IMR-90 (cell line): ENCODE measurements at regions not wholly inside any gene's neighbourhood (a gene's known extent, or its start where the extent isn't known, plus 50 kb on each side); places are given as distances from the start of the nearest gene placed in this dataset.

ENCODE experiments used
- ATAC-seq: fragments of 200-7000 bp; cut with Tn5 transposase; 2 replicates; pipeline ENCODE4 v1.9.1; 2020; ENCODE audit warnings: low read depth, mild to moderate bottlenecking, moderate library complexity
- BruUV-seq: library from RNA; stranded (reverse); fragments of 400-500 nt; replicated peaks from 2 replicates; lab custom pipeline; 2021; lab: Mats Ljungman, UMichigan
- CTCF ChIA-PET: fragments of 300-600 bp; formaldehyde crosslinking; extraction: SDS; loops from one replicate; lab custom pipeline; 2021; ENCODE audit warnings: antibody characterized with exemption; lab: Yijun Ruan, JAX
- POLR2A ChIA-PET: fragments of 300-600 bp; sonication (Branson Sonifier 250); formaldehyde crosslinking; loops from one replicate; lab custom pipeline; 2022; ENCODE audit warnings: antibody characterized with exemption; ENCODE audit not compliant: unreplicated experiment; lab: Charles Lee
- DNase-seq: peaks from one replicate; pipeline ENCODE4 v3.0.0; 2013
- H2AFZ ChIP-seq: replicated peaks from 2 replicates; pipeline ENCODE3; 2013; ENCODE audit warnings: low read length, mild to moderate bottlenecking; ENCODE audit not compliant: poor library complexity
- H2AK5ac ChIP-seq: 2 replicates; pipeline ENCODE4 v1.6.1; 2013; ENCODE audit warnings: low read depth, low read length, inconsistent platforms
- H2AK9ac ChIP-seq: replicated peaks from 2 replicates; pipeline ENCODE3; 2013; ENCODE audit warnings: mild to moderate bottlenecking, low read depth, low read length, moderate library complexity; ENCODE audit not compliant: poor library complexity
- H2BK120ac ChIP-seq: 2 replicates; pipeline ENCODE4 v1.6.1; 2013; ENCODE audit warnings: low read depth, low read length, inconsistent platforms
- H2BK15ac ChIP-seq: 3 replicates; pipeline ENCODE4 v1.6.1; 2013; ENCODE audit warnings: low read depth, low read length, inconsistent platforms
- H2BK20ac ChIP-seq: 2 replicates; pipeline ENCODE4 v1.6.1; 2013; ENCODE audit warnings: low read depth, mild to moderate bottlenecking, inconsistent platforms, low read length, moderate library complexity
- H2BK5ac ChIP-seq: 2 replicates; pipeline ENCODE4 v1.6.1; 2013; ENCODE audit warnings: mild to moderate bottlenecking, low read depth, low read length, inconsistent platforms; ENCODE audit not compliant: poor library complexity, severe bottlenecking
- H3K14ac ChIP-seq: replicated peaks from 2 replicates; pipeline ENCODE4 v1.6.1; 2013; ENCODE audit warnings: low read depth, low read length, inconsistent platforms
- H3K18ac ChIP-seq: 2 replicates; pipeline ENCODE4 v1.6.1; 2013; ENCODE audit warnings: low read depth, low read length, control low read depth
- H3K23ac ChIP-seq: 2 replicates; pipeline ENCODE4 v1.6.1; 2013; ENCODE audit warnings: low read depth, low read length, inconsistent platforms
- H3K27ac ChIP-seq: 2 replicates; pipeline ENCODE4 v1.5.1; 2013; ENCODE audit warnings: mild to moderate bottlenecking, control low read depth, low read length; ENCODE audit not compliant: insufficient read depth
- H3K27me3 ChIP-seq: 2 replicates; pipeline ENCODE4 v1.6.1; 2013; ENCODE audit warnings: low read length; ENCODE audit not compliant: control insufficient read depth, insufficient read depth
- H3K36me3 ChIP-seq: 2 replicates; pipeline ENCODE4 v1.6.1; 2013; ENCODE audit warnings: low read length, mixed read lengths; ENCODE audit not compliant: control insufficient read depth, insufficient read depth
- H3K4ac ChIP-seq: 2 replicates; pipeline ENCODE4 v1.6.1; 2013; ENCODE audit warnings: low read depth, low read length, inconsistent platforms
- H3K4me1 ChIP-seq: 2 replicates; pipeline ENCODE4 v1.6.1; 2013; ENCODE audit warnings: low read length, mixed read lengths; ENCODE audit not compliant: control insufficient read depth, insufficient read depth
- H3K4me2 ChIP-seq: 2 replicates; pipeline ENCODE4 v1.6.1; 2013; ENCODE audit warnings: low read depth, mild to moderate bottlenecking, control low read depth, low read length, moderate library complexity
- H3K4me3 ChIP-seq: 2 replicates; pipeline ENCODE4 v1.5.1; 2013; ENCODE audit warnings: low read depth, mild to moderate bottlenecking, control low read depth, low read length, moderate library complexity; ENCODE audit not compliant: insufficient read depth
- H3K56ac ChIP-seq: 2 replicates; pipeline ENCODE4 v1.6.1; 2013; ENCODE audit warnings: low read length, inconsistent platforms; ENCODE audit not compliant: insufficient read depth; ENCODE audit errors: extremely low read depth
- H3K79me1 ChIP-seq, 2 experiments: 2 replicates each; pipeline ENCODE4 v1.6.1; 2013; ENCODE audit warnings: low read length in 2 of 2, inconsistent platforms in 1 of 2, low read depth in 1 of 2
- H3K9ac ChIP-seq: 2 replicates; pipeline ENCODE4 v1.6.1; 2013; ENCODE audit warnings: low read depth, low read length, control low read depth
- H3K9me1 ChIP-seq: 2 replicates; pipeline ENCODE4 v1.6.1; 2013; ENCODE audit warnings: low read length, inconsistent platforms; ENCODE audit not compliant: insufficient read depth
- H3K9me3 ChIP-seq: 2 replicates; pipeline ENCODE4 v1.6.1; 2013; ENCODE audit warnings: low read length; ENCODE audit not compliant: control insufficient read depth, insufficient read depth
- H4K20me1 ChIP-seq: 2 replicates; pipeline ENCODE4 v1.6.1; 2013; ENCODE audit warnings: low read length, inconsistent platforms; ENCODE audit not compliant: insufficient read depth
- H4K5ac ChIP-seq: 2 replicates; pipeline ENCODE4 v1.6.1; 2013; ENCODE audit warnings: mild to moderate bottlenecking, low read depth, low read length, control low read depth
- H4K8ac ChIP-seq, 2 experiments: 2 replicates each; pipeline ENCODE4 v1.6.1; 2013; ENCODE audit warnings: low read depth in 2 of 2, low read length in 2 of 2, control low read depth in 1 of 2, inconsistent platforms in 1 of 2
- H4K91ac ChIP-seq: 2 replicates; pipeline ENCODE4 v1.6.1; 2013; ENCODE audit warnings: low read depth, low read length, inconsistent platforms; ENCODE audit not compliant: insufficient read depth
- MAFK ChIP-seq: IDR thresholded peaks from 2 replicates; pipeline ENCODE4 v1.6.1; 2012; ENCODE audit warnings: low read depth, low read length, improper control_type of control experiment
- POLR2A ChIP-seq: IDR thresholded peaks from 2 replicates; pipeline ENCODE4 v1.6.1; 2012; ENCODE audit warnings: mild to moderate bottlenecking, low read depth, low read length
- RAD21 ChIP-seq: IDR thresholded peaks from 2 replicates; pipeline ENCODE4 v1.6.1; 2012; ENCODE audit warnings: low read length, improper control_type of control experiment
- RCOR1 ChIP-seq: IDR thresholded peaks from 2 replicates; pipeline ENCODE4 v1.6.1; 2012; ENCODE audit warnings: mild to moderate bottlenecking, low read length, improper control_type of control experiment; ENCODE audit not compliant: insufficient replicate concordance
- SMC3 ChIP-seq: fragments of 150-350 bp; IDR thresholded peaks from 2 replicates; pipeline ENCODE4 v1.6.1; 2016; ENCODE audit warnings: low read depth, mild to moderate bottlenecking, antibody characterized with exemption, low read length, moderate library complexity
- WGBS, 2 experiments: methylation state at CpG; one replicate each; pipeline versions ENCODE4 v1.1.5 to v1.1.7; 2013; ENCODE audit warnings: missing lambda C conversion rate in 2 of 2; ENCODE audit not compliant: insufficient read length in 1 of 2; ENCODE audit errors: extremely low coverage in 2 of 2; 5-methylcytosine and 5-hydroxymethylcytosine counted together
- dilution Hi-C: fragments of 300-500 bp; cut with HindIII; formaldehyde crosslinking; loops from one replicate; pipeline ENCODE4 v1.14.3; 2018; ENCODE audit warnings: low sequenced_read_pairs; ENCODE audit not compliant: unreplicated experiment
- in situ Hi-C: fragments of 300-500 bp; cut with MboI; formaldehyde crosslinking; loops from 3 replicates; pipeline ENCODE4 v1.14.3; 2019; ENCODE audit warnings: low sequenced_read_pairs, inconsistent platforms, mixed read lengths
- intact Hi-C: fragments of 100-400 bp; cut with micrococcal nuclease; formaldehyde crosslinking; loops from 2 replicates; pipeline ENCODE4 v1.10.0; 2022
- TF ChIP-seq, protein P1 (sequence below): fragments of 150-350 bp; IDR thresholded peaks from 2 replicates; pipeline ENCODE4 v1.6.1; 2016; ENCODE audit warnings: low read depth, mild to moderate bottlenecking, low read length, moderate library complexity, borderline replicate concordance
- TF ChIP-seq, protein P2 (sequence below): conservative IDR thresholded peaks from 2 replicates; pipeline ENCODE4 v1.5.1; 2012; ENCODE audit warnings: mild to moderate bottlenecking, low read depth, low read length, improper control_type of control experiment

DNA sequence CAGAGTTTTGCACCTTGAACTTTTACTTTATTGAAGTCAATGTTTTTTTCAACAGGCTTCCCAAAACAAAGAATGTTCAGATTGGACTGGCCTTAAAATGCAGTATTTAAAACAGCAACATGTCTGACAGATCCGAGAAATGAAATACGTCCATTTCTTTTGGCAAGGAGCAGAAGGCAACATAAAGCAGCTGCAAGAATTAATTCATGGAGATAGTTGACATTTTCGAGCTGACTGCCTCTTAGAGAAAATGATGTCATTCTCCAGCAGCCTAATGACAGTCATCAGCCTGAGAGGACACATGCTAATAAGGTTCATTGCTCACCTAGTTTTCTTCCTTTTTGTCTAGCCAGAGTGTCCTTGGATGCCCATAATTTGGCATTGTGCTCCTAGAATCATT lies 232.2 kb upstream of the SEMA6A start:
- DNase-seq (no peak), ATAC-seq (no peak)
- H3K4me2 ChIP-seq: no peak overlapping the region
- no peak overlapping the region for H3K18ac ChIP-seq
- dilution Hi-C loops: no loop called here
- H3K9me3 ChIP-seq: peaks cover 10% of the 10 kb centered on the region
- no peak overlapping the region for H4K8ac ChIP-seq
- no peaks in the 10 kb centered on the region for H3K9me1 ChIP-seq
- TF ChIP-seq POLR2A (no peak), SMC3 (no peak), MAFK (no peak), RCOR1 (no peak), RAD21 (no peak)
- TF ChIP-seq, protein P1, sequence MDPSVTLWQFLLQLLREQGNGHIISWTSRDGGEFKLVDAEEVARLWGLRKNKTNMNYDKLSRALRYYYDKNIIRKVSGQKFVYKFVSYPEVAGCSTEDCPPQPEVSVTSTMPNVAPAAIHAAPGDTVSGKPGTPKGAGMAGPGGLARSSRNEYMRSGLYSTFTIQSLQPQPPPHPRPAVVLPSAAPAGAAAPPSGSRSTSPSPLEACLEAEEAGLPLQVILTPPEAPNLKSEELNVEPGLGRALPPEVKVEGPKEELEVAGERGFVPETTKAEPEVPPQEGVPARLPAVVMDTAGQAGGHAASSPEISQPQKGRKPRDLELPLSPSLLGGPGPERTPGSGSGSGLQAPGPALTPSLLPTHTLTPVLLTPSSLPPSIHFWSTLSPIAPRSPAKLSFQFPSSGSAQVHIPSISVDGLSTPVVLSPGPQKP: no peak
- TF ChIP-seq, protein P2, sequence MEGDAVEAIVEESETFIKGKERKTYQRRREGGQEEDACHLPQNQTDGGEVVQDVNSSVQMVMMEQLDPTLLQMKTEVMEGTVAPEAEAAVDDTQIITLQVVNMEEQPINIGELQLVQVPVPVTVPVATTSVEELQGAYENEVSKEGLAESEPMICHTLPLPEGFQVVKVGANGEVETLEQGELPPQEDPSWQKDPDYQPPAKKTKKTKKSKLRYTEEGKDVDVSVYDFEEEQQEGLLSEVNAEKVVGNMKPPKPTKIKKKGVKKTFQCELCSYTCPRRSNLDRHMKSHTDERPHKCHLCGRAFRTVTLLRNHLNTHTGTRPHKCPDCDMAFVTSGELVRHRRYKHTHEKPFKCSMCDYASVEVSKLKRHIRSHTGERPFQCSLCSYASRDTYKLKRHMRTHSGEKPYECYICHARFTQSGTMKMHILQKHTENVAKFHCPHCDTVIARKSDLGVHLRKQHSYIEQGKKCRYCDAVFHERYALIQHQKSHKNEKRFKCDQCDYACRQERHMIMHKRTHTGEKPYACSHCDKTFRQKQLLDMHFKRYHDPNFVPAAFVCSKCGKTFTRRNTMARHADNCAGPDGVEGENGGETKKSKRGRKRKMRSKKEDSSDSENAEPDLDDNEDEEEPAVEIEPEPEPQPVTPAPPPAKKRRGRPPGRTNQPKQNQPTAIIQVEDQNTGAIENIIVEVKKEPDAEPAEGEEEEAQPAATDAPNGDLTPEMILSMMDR: no peak
- no peak overlapping the region for H3K23ac ChIP-seq
- no peak overlapping the region for H2AFZ ChIP-seq
- BruUV-seq: no TSS peak
- ChIA-PET CTCF (no interaction called here), POLR2A (no interaction called here)
- H3K56ac ChIP-seq: no peak overlapping the region
- no peak overlapping the region for H3K14ac ChIP-seq
- H2BK15ac ChIP-seq: no peak overlapping the region
- H3K4ac ChIP-seq: no peak overlapping the region
- H3K9ac ChIP-seq: no peak overlapping the region
- H3K36me3 ChIP-seq: no peaks in the 10 kb centered on the region
- H2BK20ac ChIP-seq: no peak overlapping the region
- H2AK5ac ChIP-seq: no peak overlapping the region
- H3K4me1 ChIP-seq: no peaks in the 10 kb centered on the region
- in situ Hi-C loops: no loop called here
- no peak overlapping the region for H3K27ac ChIP-seq
- no peak overlapping the region for H4K91ac ChIP-seq
- no peaks in the 10 kb centered on the region for H4K20me1 ChIP-seq
- H2BK5ac ChIP-seq: no peak overlapping the region
- 6% methylated on average over 2 of the region's 3 CpGs; no CpG with 5 or more reads in 1 of the 2 experiments for WGBS, 2 experiments
- intact Hi-C loops: no loop called here
- H3K4me3 ChIP-seq: no peak overlapping the region
- H4K5ac ChIP-seq: no peak overlapping the region
- H3K27me3 ChIP-seq: no peaks in the 10 kb centered on the region
- H2AK9ac ChIP-seq: no peak overlapping the region
- H3K79me1 ChIP-seq: no peaks in the 10 kb centered on the region
- no peak overlapping the region for H2BK120ac ChIP-seq
